ENCODE measurements at regions not wholly inside any gene's neighbourhood (a gene's known extent, or its start where the extent isn't known, plus 50 kb on each side); places are given as distances from the start of the nearest gene placed in this dataset.

DNA sequence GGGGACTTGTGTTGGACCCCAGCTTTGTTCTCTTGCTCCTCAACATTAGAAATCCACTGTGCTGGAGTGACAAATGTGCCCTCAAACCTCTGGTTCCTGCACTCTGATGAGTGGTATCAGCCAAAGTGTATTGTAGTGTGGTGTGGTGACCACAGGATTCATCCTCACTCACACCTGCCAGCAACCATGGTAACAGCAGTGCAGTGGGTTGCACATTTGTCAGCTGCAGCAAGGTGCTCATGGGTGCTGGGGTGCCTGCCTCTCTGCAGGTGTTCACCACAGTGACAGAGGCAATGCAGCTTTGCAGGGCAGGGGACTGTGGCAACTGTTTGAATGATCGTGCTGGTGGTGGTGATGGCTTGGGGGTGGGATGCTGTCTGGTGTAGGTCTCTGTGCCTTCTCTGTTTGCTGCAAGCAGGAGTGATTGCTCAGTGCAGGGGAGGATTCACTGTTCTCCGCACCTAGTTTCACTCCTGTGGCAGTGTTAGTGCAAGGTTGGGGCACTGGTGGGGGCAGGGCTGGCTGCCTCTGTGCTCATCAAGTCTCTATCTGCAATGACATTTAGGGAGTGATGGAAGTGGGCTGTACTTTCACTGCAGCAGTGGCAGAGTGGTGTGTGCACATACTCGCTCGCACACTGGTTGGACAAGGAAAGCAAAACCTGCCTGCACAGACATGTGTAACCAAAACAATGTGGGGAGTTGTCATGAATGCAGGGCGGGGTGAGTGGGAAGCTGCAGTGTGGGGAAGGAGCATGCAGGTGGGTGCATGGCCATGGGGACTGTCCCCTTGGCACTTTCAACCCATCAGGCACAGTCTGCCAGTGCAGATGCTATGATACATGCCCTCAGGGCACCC lies 301.1 kb downstream of the PIK3C3 start:
- intact Hi-C loops (cut with DNase I), result no loop called here

DNA sequence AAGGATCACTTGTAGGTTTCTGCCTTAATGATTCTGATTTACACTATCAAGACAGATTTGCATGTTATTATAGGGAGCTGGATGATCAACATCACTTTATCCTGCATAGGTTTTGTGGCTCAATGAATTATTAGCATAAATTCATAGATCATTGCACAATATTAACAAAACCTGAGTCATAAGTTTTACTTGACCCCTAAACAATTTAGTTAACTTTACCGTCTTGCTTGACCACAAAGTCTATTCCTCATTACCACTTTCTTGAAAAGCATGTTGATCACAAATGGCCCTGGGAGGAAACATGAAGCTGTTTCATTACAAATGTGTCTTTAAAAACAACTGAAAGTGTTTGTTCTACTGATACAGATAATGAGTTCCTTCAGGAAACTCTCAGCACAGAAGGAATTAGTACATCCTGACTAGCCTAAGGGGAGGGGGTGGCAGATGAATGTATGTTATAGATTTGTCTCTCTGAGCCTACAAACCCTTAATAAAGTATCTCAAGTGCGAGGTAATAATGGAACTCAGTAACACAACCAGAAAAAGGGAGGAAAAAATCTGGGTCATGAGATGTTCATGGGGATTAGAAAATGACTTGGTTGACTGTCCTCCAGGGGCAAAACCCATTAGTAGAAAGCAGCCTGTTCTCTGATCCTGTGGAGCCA lies 303.4 kb downstream of the PIK3C3 start:
- DNase-seq (ENCODE audit: low spot score), result no peak
- intact Hi-C loops (cut with DNase I), result no loop called here

More for the DNA sequence above, 301.1 kb downstream of the PIK3C3 start:
- DNase-seq (ENCODE audit: low spot score), result no peak

DNA sequence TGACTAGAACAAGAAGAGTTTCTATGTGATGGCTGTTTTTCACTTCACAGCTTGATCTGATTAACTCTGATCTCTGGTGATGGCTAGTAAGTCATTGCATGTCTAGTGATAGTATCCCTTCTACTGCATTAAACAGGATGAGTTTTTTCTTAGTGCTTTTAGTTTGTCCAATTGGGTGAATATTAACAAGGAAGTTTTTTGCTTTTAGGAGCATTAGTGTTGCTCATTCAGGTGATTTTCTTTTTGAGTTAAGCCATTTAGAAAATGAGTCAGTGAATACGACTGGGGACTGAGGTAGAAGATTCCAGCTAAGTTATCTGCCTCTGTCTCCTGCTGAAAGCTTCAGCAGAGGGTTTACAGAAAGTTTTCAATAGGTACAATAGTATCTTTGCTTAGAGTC lies 306.7 kb downstream of the PIK3C3 start:
- intact Hi-C loops (cut with DNase I), result no loop called here
- no peak for DNase-seq (ENCODE audit: low spot score)

DNA sequence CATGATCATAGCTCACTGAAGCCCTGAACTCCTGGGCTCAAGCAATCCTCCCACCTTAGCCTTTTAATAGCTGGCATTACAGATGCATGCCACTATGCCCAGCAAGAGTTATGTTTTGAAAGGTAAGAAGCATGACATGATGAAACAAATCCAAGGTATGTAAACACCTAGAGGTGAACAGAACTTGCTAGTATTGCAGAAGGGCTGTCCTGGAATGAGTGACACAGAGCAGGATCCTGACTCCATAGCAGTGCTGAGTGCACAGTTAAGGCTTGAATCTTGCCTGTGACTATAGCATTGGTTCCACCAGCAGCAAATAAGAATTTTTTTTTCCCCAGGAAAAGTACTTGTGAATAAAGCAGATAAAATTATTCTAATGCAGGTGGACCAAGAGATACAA lies 309.5 kb downstream of the PIK3C3 start:
- intact Hi-C loops (cut with DNase I), result no loop called here
- no peak for DNase-seq (ENCODE audit: low spot score)

DNA sequence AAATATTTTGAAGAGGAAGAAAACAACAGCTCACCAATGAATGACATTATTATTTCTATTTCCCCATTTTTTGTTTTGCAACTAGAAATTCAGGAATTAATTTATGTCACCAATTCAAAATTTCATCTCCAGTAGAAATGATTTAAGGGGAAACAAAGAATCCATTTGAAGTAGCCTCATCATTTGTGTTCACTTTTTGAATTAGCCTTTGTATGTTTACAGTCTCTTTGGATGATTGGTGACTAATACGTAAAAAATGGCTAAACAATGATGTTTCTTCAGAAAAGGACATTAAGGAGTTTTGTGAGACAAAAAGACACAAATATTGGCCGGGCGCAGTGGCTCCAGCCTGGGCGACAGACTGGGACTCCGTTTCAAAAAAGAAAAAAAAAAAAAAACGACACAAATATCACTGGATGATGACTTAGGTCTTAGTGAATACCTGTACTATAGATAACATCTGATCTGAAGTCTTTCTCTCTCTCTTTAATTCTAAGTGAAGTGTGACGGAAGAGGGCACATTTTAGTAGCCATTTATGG lies 313.2 kb downstream of the PIK3C3 start:
- intact Hi-C loops (cut with DNase I), result no loop called here
- DNase-seq (ENCODE audit: low spot score), result no peak

DNA sequence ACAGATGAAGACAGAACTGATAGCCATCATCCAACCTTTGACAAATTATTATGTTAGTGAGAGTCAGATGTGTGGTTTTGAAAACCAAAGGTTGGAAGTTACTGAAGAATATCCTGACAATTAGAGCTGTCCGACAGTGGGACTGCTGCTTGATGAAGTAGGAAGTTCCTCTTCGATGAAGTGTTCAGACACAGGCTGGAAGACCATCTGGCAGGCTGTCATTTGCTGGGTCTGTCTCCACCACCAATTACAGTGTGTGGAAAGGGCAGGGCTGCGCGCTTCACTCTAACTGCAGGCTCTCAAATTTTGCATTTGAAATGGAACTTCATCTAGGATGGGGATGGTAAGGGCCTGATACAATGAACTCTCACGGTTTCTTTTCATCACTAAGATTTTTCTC lies 313.8 kb downstream of the PIK3C3 start:
- DNase-seq (ENCODE audit: low spot score), result no peak
- intact Hi-C loops (cut with DNase I), result no loop called here

DNA sequence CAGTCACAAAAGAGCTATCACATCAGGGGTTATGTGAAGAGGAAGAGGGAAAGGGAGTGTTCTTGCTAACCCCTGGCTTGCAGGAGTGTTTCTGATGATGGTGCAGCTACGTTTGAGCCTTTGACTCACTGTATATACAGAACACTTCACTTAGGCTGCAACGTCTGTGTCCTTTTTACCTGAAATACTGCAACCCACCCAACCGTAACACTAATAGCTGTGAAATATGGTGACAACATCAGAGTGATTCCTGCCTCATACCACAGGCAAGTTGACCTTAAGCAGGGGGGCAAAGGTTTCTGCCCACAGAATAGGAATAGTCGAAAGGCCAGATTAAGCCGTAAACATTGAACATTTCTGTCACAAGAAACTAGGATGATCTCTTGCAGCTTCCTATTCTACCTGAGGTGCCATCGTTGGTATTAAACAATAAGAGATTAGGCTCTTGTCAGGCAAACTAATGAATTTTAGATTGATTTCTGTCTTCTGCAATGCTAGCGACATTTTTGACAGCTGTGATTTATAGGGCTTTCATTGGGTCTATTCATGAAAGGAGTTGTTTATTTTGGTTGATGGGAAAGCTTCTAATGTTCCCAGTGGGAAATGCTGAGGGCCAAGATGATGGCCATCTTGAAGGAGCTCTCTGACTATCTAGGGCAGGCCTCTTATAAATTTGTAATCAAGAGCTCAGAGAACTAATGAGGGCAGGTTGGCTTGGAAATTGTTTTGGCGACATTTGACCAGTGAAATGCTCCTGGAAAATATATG lies 316.8 kb downstream of the PIK3C3 start:
- no peak for DNase-seq (ENCODE audit: low spot score)
- intact Hi-C loops (cut with DNase I), result loop anchor here (10.0 kb wide), 1 partner anchor 147 kb away; no protein-coding TSS in a partner anchor

DNA sequence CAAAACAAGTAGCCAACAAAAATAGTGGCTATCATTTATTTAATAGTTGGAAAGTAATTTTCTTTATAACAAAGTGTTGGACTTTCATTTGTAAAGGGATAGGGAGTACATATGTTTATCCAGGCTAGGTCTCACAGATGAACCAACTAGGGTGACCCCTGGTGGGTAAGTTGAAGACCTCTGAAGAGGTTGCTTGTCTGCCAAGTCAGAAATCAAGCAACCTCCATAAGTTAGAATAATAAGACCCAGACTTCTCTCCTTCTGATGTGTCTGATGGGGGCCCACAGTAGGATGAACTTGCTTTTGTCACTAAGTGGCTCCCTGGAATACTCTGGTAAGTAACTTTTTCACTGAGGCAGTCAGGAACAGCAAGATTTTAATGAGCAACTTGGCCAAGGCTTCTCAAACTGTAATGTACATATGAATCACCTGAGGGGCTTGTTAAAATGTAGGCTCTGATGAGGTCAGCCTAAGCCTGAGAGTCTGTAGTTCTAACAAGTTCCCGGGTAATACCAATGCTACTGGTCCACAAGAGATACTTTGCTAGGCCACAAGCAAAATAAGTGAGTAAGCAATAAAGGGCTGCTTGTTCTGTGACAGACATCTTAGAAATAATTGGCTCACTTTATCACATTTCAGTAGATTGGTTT lies 319.6 kb downstream of the PIK3C3 start:
- no peak for DNase-seq (ENCODE audit: low spot score)
- intact Hi-C loops (cut with DNase I), result loop anchor here (10.0 kb wide), 1 partner anchor 150 kb away; no protein-coding TSS in a partner anchor

DNA sequence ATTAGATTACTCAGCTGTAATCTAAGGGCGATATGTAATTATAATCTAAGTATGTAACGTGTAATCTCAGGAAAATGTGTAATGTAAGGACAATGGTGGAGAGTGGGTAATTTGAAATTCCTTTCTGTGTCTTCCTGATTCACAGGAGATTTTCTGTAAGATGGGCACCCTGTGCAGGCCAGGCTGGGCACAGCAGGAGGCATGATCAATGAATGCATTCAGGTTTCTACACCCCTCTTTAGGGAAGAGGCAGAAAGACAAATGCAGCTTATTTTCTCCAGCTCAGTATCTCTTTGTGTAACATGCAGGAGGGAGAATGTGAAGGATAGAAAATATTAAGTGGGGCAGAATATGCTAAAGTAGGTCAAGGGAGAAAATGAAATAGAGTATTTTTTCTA lies 320.1 kb downstream of the PIK3C3 start:
- intact Hi-C loops (cut with DNase I), result loop anchor here (10.0 kb wide), 1 partner anchor 150 kb away; no protein-coding TSS in a partner anchor
- DNase-seq (ENCODE audit: low spot score), result no peak

DNA sequence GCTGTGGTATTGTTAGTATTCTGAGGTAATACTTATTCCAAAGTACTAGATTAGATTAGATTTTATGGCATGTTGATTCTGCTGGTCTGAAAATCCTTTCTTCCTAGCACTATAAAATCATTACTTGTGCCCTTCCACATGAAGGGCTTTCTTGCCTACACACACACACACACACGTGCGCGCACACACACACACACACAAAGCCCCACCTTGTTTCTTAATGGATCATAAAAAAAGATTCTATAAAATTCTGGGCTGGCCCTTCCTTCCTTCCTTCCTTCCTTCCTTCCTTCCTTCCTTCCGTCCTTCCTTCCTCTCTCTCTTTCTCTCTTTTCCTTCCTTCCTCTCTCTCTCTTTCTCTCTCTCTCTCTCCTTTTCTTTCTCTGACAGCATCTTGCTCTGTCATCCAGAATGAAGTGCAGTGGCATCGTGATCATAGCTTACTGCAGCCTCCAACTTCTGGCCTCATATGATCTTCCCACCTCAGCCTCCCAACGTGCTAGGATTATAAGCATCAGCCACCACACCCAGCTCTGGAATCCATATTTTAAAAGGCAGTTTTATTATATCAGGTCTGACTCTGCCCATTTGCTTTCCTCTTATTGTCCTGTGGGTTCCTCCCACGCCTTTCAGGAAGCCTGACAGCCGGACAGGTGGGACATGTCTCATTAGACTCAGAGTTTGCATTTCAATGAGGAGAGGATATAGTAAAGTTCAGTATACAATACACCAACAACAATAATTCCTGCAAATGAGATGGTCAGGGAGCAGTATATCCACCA lies 321.1 kb downstream of the PIK3C3 start:
- no peak for DNase-seq (ENCODE audit: low spot score)
- intact Hi-C loops (cut with DNase I), result loop anchor here (10.0 kb wide), 1 partner anchor 151 kb away; no protein-coding TSS in a partner anchor

DNA sequence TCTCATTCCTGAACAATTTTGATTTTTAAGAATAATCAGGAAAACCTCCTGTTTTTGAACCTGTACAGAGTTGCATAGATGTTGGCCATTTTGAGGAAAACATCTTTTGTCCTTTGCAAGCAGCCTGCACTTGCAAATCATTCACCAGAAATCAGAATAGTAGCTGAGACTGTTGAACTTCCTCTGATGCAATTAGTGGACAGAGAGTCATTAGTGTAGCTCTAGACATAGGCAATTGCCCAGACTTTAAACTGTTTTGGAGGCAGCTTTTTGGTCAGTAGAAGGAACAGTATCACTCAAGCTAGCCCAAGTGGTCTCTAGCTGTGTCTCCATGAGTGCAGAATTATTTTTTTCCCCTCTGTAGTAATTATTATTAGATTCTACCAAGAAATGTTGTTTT lies 326.1 kb downstream of the PIK3C3 start:
- DNase-seq (ENCODE audit: low spot score), result no peak
- intact Hi-C loops (cut with DNase I), result no loop called here

DNA sequence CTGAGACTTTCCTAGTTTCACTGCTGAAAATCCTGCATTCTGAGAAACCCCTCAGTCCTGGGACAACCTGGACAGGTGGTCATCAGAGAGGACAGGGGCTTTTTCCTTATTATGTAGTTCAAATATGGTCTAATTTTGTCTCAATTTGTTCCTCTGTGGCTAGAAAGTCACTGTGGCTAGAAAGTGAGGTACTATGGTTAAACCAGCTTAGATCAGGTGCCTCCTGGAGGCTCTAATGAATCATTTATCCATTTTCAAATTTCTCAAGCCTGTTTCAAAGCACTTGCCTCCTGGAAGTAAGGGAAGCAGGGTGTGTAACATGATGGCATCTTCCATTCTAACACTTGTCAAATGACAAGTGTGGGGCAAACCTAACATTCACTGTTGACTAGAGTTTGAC lies 326.8 kb downstream of the PIK3C3 start:
- no peak for DNase-seq (ENCODE audit: low spot score)
- intact Hi-C loops (cut with DNase I), result no loop called here

DNA sequence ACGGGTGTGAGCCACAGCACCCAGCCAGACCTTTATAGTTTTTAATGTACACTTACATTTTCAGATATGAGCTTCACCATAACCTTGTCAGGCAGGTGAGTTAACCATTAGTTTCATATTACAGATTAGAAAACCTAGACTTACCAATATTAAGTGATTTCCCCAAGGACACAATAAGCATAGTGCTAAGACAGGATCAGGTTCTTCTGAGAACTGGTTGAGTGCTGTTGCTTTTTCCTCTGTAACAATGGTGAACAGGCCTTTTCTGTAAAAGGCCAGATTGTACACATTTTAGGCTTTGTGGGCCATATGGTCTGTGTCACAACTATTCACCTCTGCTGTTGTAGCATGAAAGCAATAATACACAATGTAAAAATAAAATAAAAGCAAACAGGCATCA lies 332.0 kb downstream of the PIK3C3 start:
- intact Hi-C loops (cut with DNase I), result no loop called here
- DNase-seq (ENCODE audit: low spot score), result no peak

DNA sequence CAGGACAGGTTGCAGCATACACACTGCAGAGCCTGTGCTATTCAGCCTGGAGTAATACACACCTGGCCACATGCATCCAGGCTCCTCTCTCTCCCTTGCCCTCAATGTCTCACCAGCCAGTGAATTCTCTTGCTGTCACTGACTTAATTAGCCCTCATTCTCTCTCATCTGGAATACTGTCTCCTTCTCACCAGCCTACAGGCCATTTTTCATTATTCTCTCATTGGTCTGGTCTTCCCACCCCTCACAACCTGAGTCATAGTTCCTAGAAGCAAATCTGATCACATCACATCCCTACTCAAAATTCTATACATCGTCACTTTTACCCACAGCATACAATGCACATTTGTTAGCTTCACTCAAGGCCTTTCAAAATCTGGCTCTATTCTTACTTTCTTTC lies 333.1 kb downstream of the PIK3C3 start:
- intact Hi-C loops (cut with DNase I), result no loop called here
- DNase-seq (ENCODE audit: low spot score), result no peak

DNA sequence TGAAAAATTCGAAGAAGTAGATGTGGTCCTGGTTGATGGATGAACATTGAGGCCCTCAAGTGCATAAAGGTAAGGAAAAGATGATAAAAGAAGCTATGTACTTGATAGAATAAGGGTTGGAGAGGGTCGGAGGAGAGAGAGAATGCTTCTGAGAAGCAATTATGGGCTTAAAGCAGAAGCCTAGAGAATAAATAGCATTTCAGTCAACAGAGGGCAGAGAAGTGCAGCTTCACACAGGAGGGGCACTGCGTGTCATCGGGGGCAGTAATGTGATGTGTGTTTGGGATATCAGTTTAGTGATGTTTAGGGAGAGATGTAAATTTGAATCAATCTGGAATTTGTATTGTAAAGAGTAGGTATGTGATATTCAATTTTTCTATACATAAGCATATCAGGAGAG lies 334.5 kb downstream of the PIK3C3 start:
- intact Hi-C loops (cut with DNase I), result no loop called here
- DNase-seq (ENCODE audit: low spot score), result no peak

DNA sequence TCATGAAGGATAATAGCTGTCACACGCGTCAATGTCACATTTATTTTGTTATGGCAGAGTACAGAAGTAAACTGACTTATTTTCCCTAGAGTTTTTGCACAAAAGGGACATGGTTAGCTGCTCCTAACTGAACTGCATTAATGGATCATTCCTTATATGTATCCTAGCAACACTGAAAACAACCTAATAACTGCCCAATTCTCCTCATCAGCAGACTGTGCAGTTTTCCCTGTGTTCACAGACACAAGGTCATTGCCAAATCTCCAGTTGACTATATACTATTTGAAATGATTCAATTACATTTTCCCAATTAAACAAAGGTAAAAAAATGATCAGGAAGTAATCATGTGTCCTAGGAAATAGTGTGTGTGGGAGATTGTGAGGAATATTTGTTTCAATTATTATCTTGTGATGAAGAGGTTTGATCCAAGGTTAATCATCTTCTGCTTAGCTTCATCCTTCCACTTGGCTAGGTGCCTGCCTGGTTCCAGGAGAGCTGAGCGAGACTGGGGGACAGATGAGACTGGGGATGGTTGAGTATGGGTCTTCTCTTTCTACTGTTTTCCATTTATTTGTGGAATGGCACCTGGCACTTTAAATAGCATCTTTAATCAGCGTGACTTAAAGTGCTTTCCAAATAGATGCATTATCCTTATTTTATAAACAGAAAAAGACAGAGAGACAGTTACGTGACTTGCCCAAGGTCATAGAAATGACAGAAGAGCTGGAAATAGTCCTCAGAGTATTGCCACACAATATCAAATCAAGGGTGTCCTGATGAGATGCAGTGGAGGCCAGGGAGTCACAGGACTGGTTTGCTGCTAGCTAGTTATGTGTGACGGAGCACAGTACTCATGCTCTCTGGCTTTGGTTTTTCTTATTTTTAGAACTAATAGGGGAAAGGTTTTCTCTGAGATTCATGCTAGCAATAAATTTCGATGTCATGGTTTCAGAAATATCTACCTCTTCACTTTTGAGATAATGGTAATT lies 335.6 kb downstream of the PIK3C3 start:
- intact Hi-C loops (cut with DNase I), result loop anchor here (10.0 kb wide), 1 partner anchor 984 kb away; the partner anchor contains the start of gene SYT4
- DNase-seq (ENCODE audit: low spot score), result no peak

DNA sequence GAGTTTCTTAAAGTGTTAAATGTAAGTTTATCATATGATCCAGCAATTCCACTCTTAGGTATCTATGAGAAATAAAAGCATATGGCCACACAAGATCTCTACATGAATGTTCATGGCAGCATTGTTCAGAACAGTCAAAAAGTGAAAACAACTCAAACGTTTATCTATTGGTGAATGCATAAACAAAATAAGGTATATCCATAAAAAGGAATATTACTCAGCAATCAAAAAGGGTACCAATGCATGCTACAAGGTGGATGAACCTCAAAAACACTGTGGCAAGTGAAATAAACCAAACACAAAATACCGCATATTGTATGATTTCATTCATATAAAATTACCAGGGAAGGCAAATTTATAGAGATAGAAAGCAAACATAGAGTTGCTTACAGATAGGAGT lies 337.6 kb downstream of the PIK3C3 start:
- intact Hi-C loops (cut with DNase I), result loop anchor here (10.0 kb wide), 1 partner anchor 982 kb away; the partner anchor contains the start of gene SYT4
- DNase-seq (ENCODE audit: low spot score), result no peak

Data from cardiac septum (tissue), 1 donor.